Body of pancreas (tissue), 4 donors: ENCODE measurements at regions not wholly inside any gene's neighbourhood (a gene's known extent, or its start where the extent isn't known, plus 50 kb on each side); places are given as distances from the start of the nearest gene placed in this dataset.

ENCODE experiments used
- POLR2A ChIP-seq, 3 donors: fragments of 450-650 bp; IDR thresholded peaks; one replicate each; pipeline ENCODE4 v1.6.1; 2016; ENCODE audit warnings: antibody characterized with exemption in 3 of 3, mild to moderate bottlenecking in 2 of 3
- TF ChIP-seq, protein P1 (sequence below), 7 experiments: fragments of 450-650 bp in 4 of 7; fragments of 200-600 bp in 3 of 7; sonication (generic) in 3 of 7; IDR thresholded peaks; one replicate each; pipeline ENCODE4 v1.5.1; 2016 to 2019; ENCODE audit warnings: antibody characterized with exemption in 7 of 7

DNA sequence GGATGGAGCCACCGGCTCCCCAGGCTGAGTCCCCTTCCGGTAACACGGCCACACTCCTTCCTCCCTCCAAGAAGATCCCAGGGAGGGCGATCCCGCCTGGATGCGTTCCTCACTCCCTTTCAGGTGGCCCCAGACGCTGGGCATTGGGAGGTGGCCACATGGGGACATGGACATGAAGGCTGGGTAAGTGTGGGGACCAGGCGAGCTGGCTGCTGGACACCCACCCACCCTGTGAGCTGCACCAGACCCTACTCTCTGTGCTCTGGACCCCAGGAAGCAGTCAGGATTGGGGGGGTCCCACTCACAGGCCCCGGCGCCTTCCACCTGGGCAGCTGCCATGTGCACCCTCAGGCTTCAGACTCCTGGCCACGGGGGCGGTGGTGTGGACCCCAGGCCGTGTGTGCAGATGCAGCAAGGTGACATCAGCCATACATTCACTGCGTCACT is 932.8 kb downstream of the BRD1 start:
- TF ChIP-seq, protein P1, sequence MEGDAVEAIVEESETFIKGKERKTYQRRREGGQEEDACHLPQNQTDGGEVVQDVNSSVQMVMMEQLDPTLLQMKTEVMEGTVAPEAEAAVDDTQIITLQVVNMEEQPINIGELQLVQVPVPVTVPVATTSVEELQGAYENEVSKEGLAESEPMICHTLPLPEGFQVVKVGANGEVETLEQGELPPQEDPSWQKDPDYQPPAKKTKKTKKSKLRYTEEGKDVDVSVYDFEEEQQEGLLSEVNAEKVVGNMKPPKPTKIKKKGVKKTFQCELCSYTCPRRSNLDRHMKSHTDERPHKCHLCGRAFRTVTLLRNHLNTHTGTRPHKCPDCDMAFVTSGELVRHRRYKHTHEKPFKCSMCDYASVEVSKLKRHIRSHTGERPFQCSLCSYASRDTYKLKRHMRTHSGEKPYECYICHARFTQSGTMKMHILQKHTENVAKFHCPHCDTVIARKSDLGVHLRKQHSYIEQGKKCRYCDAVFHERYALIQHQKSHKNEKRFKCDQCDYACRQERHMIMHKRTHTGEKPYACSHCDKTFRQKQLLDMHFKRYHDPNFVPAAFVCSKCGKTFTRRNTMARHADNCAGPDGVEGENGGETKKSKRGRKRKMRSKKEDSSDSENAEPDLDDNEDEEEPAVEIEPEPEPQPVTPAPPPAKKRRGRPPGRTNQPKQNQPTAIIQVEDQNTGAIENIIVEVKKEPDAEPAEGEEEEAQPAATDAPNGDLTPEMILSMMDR (IDR thresholded peaks at IDR 0.05): no peak
- no peak for TF ChIP-seq POLR2A (IDR thresholded peaks at IDR 0.05)
